B cell (primary cell): ENCODE measurements at regions not wholly inside any gene's neighbourhood (a gene's known extent, or its start where the extent isn't known, plus 50 kb on each side); places are given as distances from the start of the nearest gene placed in this dataset.
"Not testable (repeated sequence)": the region's sequence is repeated elsewhere in the genome, so short reads cannot be mapped to it uniquely, and the experiment has no call there.

Experiments used
- ATAC-seq: fragments of 200-7000 bp; cut with Tn5 transposase; one replicate; pipeline ENCODE4 v1.10.0; 2021; ENCODE audit warnings: low read depth, mild to moderate bottlenecking, moderate number of reproducible peaks, moderate library complexity
- CTCF ChIA-PET: fragments of 350-600 bp; sonication (Branson Sonifier 250); formaldehyde crosslinking; loops from one replicate; lab custom pipeline; 2021; ENCODE audit warnings: antibody characterized with exemption, inconsistent platforms; lab: Charles Lee
- POLR2A ChIA-PET: fragments of 350-600 bp; sonication (Branson Sonifier 250); formaldehyde crosslinking; loops from one replicate; lab custom pipeline; 2021; ENCODE audit warnings: antibody characterized with exemption; lab: Charles Lee
- DNase-seq: peaks from one replicate; pipeline ENCODE4 v3.0.0; 2013
- H2AFZ ChIP-seq: 2 replicates; pipeline ENCODE4 v1.6.1; 2012; ENCODE audit warnings: mild to moderate bottlenecking, low read depth, low read length; ENCODE audit not compliant: insufficient read depth, poor library complexity, severe bottlenecking
- H3K27ac ChIP-seq, 2 donors: 1 replicate in 1 of 2; 2 replicates in 1 of 2; pipeline ENCODE4 v1.5.1; 2012 to 2013; ENCODE audit warnings: low read length in 2 of 2, mild to moderate bottlenecking in 2 of 2, moderate library complexity in 1 of 2
- H3K27me3 ChIP-seq, 4 experiments: fragments of 200-600 bp in 1 of 4; sonication (generic) in 1 of 4; replicated peaks in 1 of 4; 1 replicate in 2 of 4; 2 replicates in 2 of 4; pipeline versions ENCODE4 v1.6.1 to v1.7.0; 2013 to 2016; ENCODE audit warnings: low read length in 3 of 4, mild to moderate bottlenecking in 2 of 4, mixed read lengths in 1 of 4, moderate library complexity in 1 of 4; ENCODE audit not compliant: insufficient read depth in 4 of 4, control insufficient read depth in 3 of 4; ENCODE audit errors: control extremely low read depth in 1 of 4
- H3K36me3 ChIP-seq, 2 experiments: replicated peaks in 1 of 2; 1 replicate in 1 of 2; 2 replicates in 1 of 2; pipeline versions ENCODE4 v1.6.1 to v1.7.1; 2013; ENCODE audit warnings: low read length in 1 of 2; ENCODE audit not compliant: insufficient read depth in 2 of 2, control insufficient read depth in 1 of 2; ENCODE audit errors: control extremely low read depth in 1 of 2, extremely low read depth in 1 of 2
- H3K4me1 ChIP-seq, 2 donors: fragments of 200-600 bp in 1 of 2; sonication (generic) in 1 of 2; 1 replicate in 1 of 2; 2 replicates in 1 of 2; pipeline versions ENCODE4 v1.5.1 to v1.6.1; 2013 to 2017; ENCODE audit warnings: low read length in 2 of 2; ENCODE audit not compliant: control insufficient read depth in 2 of 2, insufficient read depth in 2 of 2
- H3K4me2 ChIP-seq: replicated peaks from 2 replicates; pipeline ENCODE3; 2012; ENCODE audit warnings: mild to moderate bottlenecking, low read depth, low read length; ENCODE audit not compliant: poor library complexity, severe bottlenecking
- H3K4me3 ChIP-seq, 5 experiments: fragments of 200-600 bp in 1 of 5; sonication (generic) in 1 of 5; 1 replicate in 3 of 5; 2 replicates in 2 of 5; pipeline versions ENCODE4 v1.5.1 to v1.7.0; 2011 to 2016; ENCODE audit warnings: low read length in 4 of 5, mild to moderate bottlenecking in 4 of 5, low read depth in 2 of 5, control low read depth in 1 of 5, moderate library complexity in 1 of 5; ENCODE audit not compliant: insufficient read depth in 1 of 5; ENCODE audit errors: control extremely low read depth in 1 of 5, extremely low read depth in 1 of 5
- H3K79me2 ChIP-seq: fragments of 200-600 bp; sonication (generic); one replicate; pipeline ENCODE4 v1.6.0; 2016; ENCODE audit warnings: low read length; ENCODE audit not compliant: control insufficient read depth, insufficient read depth
- H3K9ac ChIP-seq: fragments of 200-600 bp; sonication (generic); 2 replicates; pipeline ENCODE4 v1.6.1; 2017; ENCODE audit warnings: mild to moderate bottlenecking, low read length, moderate library complexity
- H3K9me3 ChIP-seq, 3 donors: one replicate each; pipeline versions ENCODE4 v1.6.1 to v1.7.1; 2013; ENCODE audit warnings: low read length in 2 of 3; ENCODE audit not compliant: control insufficient read depth in 2 of 3, insufficient read depth in 1 of 3; ENCODE audit errors: control extremely low read depth in 1 of 3
- H4K20me1 ChIP-seq: 2 replicates; pipeline ENCODE4 v1.6.0; 2012; ENCODE audit warnings: mild to moderate bottlenecking, low read length; ENCODE audit not compliant: insufficient read depth, control insufficient read depth, poor library complexity, severe bottlenecking
- H3K27ac Mint-ChIP-seq: one replicate; pipeline ENCODE4 v1.8.0; 2021; ENCODE audit warnings: mixed read lengths
- H3K27me3 Mint-ChIP-seq: one replicate; pipeline ENCODE4 v1.8.0; 2021; ENCODE audit warnings: mixed read lengths
- H3K4me1 Mint-ChIP-seq: one replicate; pipeline ENCODE4 v1.8.0; 2021; ENCODE audit warnings: mixed read lengths
- H3K4me3 Mint-ChIP-seq: one replicate; pipeline ENCODE4 v1.8.0; 2021; ENCODE audit warnings: mixed read lengths
- H3K9me3 Mint-ChIP-seq: one replicate; pipeline ENCODE4 v1.8.0; 2022; ENCODE audit warnings: mixed read lengths; ENCODE audit not compliant: insufficient read depth
- CTCF ChIP-seq: fragments of 200-600 bp; IDR thresholded peaks from one replicate; pipeline ENCODE4 v1.8.0; 2022; ENCODE audit warnings: antibody characterized with exemption, mild to moderate bottlenecking
- WGBS: methylation state at CpG from one replicate; pipeline ENCODE4 v1.1.5; 2013; ENCODE audit warnings: missing lambda C conversion rate; ENCODE audit not compliant: insufficient coverage; 5-methylcytosine and 5-hydroxymethylcytosine counted together
- intact Hi-C: fragments of 100-400 bp; cut with micrococcal nuclease; formaldehyde crosslinking; loops from one replicate; pipeline ENCODE4 v1.10.0; 2022

GRCh38 chr5:12660279-12661107 lies 756.2 kb upstream of the CTNND2 start:
- H3K4me1 Mint-ChIP-seq, H3K36me3 ChIP-seq, H3K79me2 ChIP-seq, H3K27ac ChIP-seq, H3K9me3 Mint-ChIP-seq, CTCF ChIA-PET, H3K4me2 ChIP-seq, H3K27me3 ChIP-seq, DNase-seq, H3K4me1 ChIP-seq, POLR2A ChIA-PET, H3K9ac ChIP-seq, H2AFZ ChIP-seq, H4K20me1 ChIP-seq, intact Hi-C loops, H3K27me3 Mint-ChIP-seq, H3K27ac Mint-ChIP-seq, H3K4me3 Mint-ChIP-seq, H3K4me3 ChIP-seq, ATAC-seq: not testable (repeated sequence)
- peaks cover 0 to 13% (median 0%) of the 10 kb centered on the region in 3 donors for H3K9me3 ChIP-seq
- 98% methylated on average over 18 of the region's 24 CpGs for WGBS

- ATAC-seq (no peak), DNase-seq (no peak)
- H3K9ac ChIP-seq, result no peak overlapping the region
- no peaks in the 10 kb centered on the region for H3K27me3 ChIP-seq
- peaks cover 8% of the 10 kb centered on the region for H3K9me3 Mint-ChIP-seq
- no peak overlapping the region for H3K4me3 ChIP-seq
- no peaks in the 10 kb centered on the region for H4K20me1 ChIP-seq
- ChIA-PET POLR2A (no interaction called here), CTCF (no interaction called here)
- no peak overlapping the region for H3K27ac ChIP-seq
- H3K9me3 ChIP-seq, result peaks cover 0 to 13% (median 0%) of the 10 kb centered on the region in 3 donors
- H3K36me3 ChIP-seq, result no peaks in the 10 kb centered on the region
- no peaks in the 10 kb centered on the region for H3K4me1 Mint-ChIP-seq
- H3K4me2 ChIP-seq, result no peak overlapping the region
- no peaks in the 10 kb centered on the region for H3K27me3 Mint-ChIP-seq
- no peaks in the 10 kb centered on the region for H3K4me1 ChIP-seq
- H3K79me2 ChIP-seq, result no peaks in the 10 kb centered on the region
- intact Hi-C loops, result no loop called here
- H2AFZ ChIP-seq, result no peak overlapping the region
- no peak overlapping the region for H3K27ac Mint-ChIP-seq
- no peak overlapping the region for H3K4me3 Mint-ChIP-seq
- TF ChIP-seq CTCF, result no peak
- no CpG with 5 or more reads among the region's 4 CpGs for WGBS
These were observed 755.4 kb upstream of the CTNND2 start for GRCh38 chr5:12659686-12660085.
